ENCODE measurements at regions not wholly inside any gene's neighbourhood (a gene's known extent, or its start where the extent isn't known, plus 50 kb on each side); places are given as distances from the start of the nearest gene placed in this dataset.
A peak's percentile ranks its signal among the peaks of the same experiment; 100 is the strongest.

GRCh38 chr12:91594715-91595114 lies 412.1 kb upstream of the DCN start:
- DNase-seq (no peak), ATAC-seq (no peak)
- Mint-ChIP-seq H3K36me3 (ENCODE audit: low read depth) (peaks cover 3% of the 10 kb centered on the region), H3K27me3 (no peaks in the 10 kb centered on the region), H3K27ac (no peak overlapping the region), H3K4me3 (no peak overlapping the region), H3K9me3 (peaks cover 12% of the 10 kb centered on the region), H3K4me1 (ENCODE audit: low read depth) (peaks cover 7% of the 10 kb centered on the region)
- intact Hi-C loops (cut with micrococcal nuclease): no loop called here
- CTCF ChIA-PET: no interaction called here
- POLR2A ChIA-PET: no interaction called here
- TF ChIP-seq, protein P1, sequence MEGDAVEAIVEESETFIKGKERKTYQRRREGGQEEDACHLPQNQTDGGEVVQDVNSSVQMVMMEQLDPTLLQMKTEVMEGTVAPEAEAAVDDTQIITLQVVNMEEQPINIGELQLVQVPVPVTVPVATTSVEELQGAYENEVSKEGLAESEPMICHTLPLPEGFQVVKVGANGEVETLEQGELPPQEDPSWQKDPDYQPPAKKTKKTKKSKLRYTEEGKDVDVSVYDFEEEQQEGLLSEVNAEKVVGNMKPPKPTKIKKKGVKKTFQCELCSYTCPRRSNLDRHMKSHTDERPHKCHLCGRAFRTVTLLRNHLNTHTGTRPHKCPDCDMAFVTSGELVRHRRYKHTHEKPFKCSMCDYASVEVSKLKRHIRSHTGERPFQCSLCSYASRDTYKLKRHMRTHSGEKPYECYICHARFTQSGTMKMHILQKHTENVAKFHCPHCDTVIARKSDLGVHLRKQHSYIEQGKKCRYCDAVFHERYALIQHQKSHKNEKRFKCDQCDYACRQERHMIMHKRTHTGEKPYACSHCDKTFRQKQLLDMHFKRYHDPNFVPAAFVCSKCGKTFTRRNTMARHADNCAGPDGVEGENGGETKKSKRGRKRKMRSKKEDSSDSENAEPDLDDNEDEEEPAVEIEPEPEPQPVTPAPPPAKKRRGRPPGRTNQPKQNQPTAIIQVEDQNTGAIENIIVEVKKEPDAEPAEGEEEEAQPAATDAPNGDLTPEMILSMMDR (IDR thresholded peaks at IDR 0.05): no peak

DNA sequence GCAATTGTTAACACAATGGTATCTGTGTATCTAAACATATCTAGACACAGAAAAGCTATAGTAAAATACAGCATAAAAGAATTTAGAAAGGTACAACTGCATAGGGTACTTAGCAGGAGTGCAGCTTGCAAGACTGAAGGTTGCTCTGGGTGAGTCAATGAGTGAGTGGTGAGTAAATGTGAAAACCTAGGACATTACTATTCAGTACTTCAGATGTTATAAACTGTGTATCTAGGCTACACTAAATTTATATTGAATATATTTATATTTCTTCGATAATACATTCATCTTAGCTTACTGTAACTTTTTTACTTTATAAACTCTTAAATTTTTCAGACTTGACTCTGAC lies 409.0 kb upstream of the DCN start:
- H3K9me3 Mint-ChIP-seq: no peaks in the 10 kb centered on the region
- no peak for DNase-seq
- peak; percentile 39 for ATAC-seq
- no peaks in the 10 kb centered on the region for H3K36me3 Mint-ChIP-seq (ENCODE audit: low read depth)
- H3K27me3 Mint-ChIP-seq: no peaks in the 10 kb centered on the region
- POLR2A ChIA-PET: no interaction called here
- intact Hi-C loops (cut with micrococcal nuclease): no loop called here
- peaks cover 7% of the 10 kb centered on the region for H3K4me1 Mint-ChIP-seq (ENCODE audit: low read depth)
- no peak overlapping the region for H3K4me3 Mint-ChIP-seq
- H3K27ac Mint-ChIP-seq: no peak overlapping the region
- CTCF ChIA-PET: no interaction called here
- TF ChIP-seq, protein P1 (IDR thresholded peaks at IDR 0.05): no peak

- H3K9me3 Mint-ChIP-seq: no peaks in the 10 kb centered on the region
- H3K4me3 Mint-ChIP-seq: no peak overlapping the region
- DNase-seq (no peak), ATAC-seq (peak; percentile 17)
- ChIA-PET CTCF (no interaction called here), POLR2A (no interaction called here)
- no peak overlapping the region for H3K27ac Mint-ChIP-seq
- H3K4me1 Mint-ChIP-seq (ENCODE audit: low read depth): peaks cover 7% of the 10 kb centered on the region
- H3K27me3 Mint-ChIP-seq: no peaks in the 10 kb centered on the region
- TF ChIP-seq, protein P1 (IDR thresholded peaks at IDR 0.05): no peak
- intact Hi-C loops (cut with micrococcal nuclease): no loop called here
- no peaks in the 10 kb centered on the region for H3K36me3 Mint-ChIP-seq (ENCODE audit: low read depth)
Observed at GRCh38 chr12:91590966-91591638, 408.5 kb upstream of the DCN start.

DNA sequence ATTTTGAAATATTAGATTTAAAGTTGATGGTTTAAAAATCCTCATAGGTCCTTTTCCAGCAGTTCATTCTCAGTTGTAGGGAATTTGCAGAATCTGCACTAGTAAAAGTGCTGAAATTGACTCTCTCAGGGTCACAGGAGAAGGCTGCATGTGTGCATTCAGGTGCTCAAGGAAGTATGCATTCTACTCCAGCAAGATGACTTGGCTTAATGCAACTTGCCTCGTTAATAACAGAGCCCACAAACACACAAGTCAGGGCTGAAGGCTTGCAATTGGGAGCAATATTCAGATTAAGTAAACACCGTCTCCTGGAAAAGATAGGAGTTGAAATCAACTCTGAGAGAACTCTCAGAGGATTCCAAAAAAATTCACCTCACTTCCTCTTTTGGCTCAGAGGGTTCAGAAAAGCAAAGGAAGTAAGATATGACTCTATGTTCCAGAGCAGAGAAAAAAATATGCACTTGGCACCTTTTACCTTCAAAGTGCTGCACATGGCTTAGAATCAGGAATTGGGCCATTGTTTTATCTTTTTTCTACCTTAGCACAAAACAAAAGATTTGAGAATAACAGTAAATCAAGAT lies 406.3 kb upstream of the DCN start:
- H3K36me3 Mint-ChIP-seq (ENCODE audit: low read depth): no peaks in the 10 kb centered on the region
- ChIA-PET CTCF (interaction anchor here (1.4 kb wide), 1 partner anchor 11 kb away, joined by 3 read pairs; no protein-coding TSS in a partner anchor), POLR2A (no interaction called here)
- H3K27ac Mint-ChIP-seq: no peak overlapping the region
- DNase-seq (no peak), ATAC-seq (no peak)
- H3K4me3 Mint-ChIP-seq: no peak overlapping the region
- no peaks in the 10 kb centered on the region for H3K4me1 Mint-ChIP-seq (ENCODE audit: low read depth)
- intact Hi-C loops (cut with micrococcal nuclease): no loop called here
- TF ChIP-seq, protein P1 (IDR thresholded peaks at IDR 0.05): no peak
- H3K9me3 Mint-ChIP-seq: no peaks in the 10 kb centered on the region
- no peaks in the 10 kb centered on the region for H3K27me3 Mint-ChIP-seq

- Mint-ChIP-seq H3K4me1 (ENCODE audit: low read depth) (no peaks in the 10 kb centered on the region), H3K36me3 (ENCODE audit: low read depth) (no peaks in the 10 kb centered on the region), H3K4me3 (no peak overlapping the region), H3K27me3 (no peaks in the 10 kb centered on the region), H3K27ac (no peak overlapping the region), H3K9me3 (no peaks in the 10 kb centered on the region)
- DNase-seq: no peak
- ChIA-PET CTCF (interaction anchor here (0.8 kb wide), 1 partner anchor 8 kb away, joined by 5 read pairs; no protein-coding TSS in a partner anchor), POLR2A (no interaction called here)
- no peak for ATAC-seq
- intact Hi-C loops (cut with micrococcal nuclease): no loop called here
- TF ChIP-seq, protein P1 (IDR thresholded peaks at IDR 0.05): no peak
Observed at GRCh38 chr12:91586015-91586414, 403.4 kb upstream of the DCN start.

All from activated CD8-positive, alpha-beta T cell treated with anti-CD3 and anti-CD28 coated beads for 36 hours (primary cell).